Right cardiac atrium (tissue), 5 donors: ENCODE measurements at regions not wholly inside any gene's neighbourhood (a gene's known extent, or its start where the extent isn't known, plus 50 kb on each side); places are given as distances from the start of the nearest gene placed in this dataset.

Experiments
- ATAC-seq, 2 donors: fragments of 200-7000 bp; cut with Tn5 transposase; one replicate each; pipeline versions ENCODE4 v1.8.0 to v1.9.1; 2020; ENCODE audit warnings: moderate library complexity in 2 of 2, mild to moderate bottlenecking in 1 of 2
- DNase-seq, 3 donors: peaks; one replicate each; pipeline ENCODE4 v3.0.0-alpha.2; 2020
- H3K27ac ChIP-seq: one replicate; pipeline ENCODE4 v1.5.1; 2013; ENCODE audit warnings: mild to moderate bottlenecking, low read length, control low read depth, moderate library complexity
- H3K27me3 ChIP-seq: one replicate; pipeline ENCODE4 v1.6.1; 2013; ENCODE audit not compliant: control insufficient read depth, insufficient read depth
- H3K4me1 ChIP-seq: one replicate; pipeline ENCODE4 v1.6.1; 2013; ENCODE audit warnings: low read length; ENCODE audit not compliant: control insufficient read depth, insufficient read depth
- H3K4me3 ChIP-seq: one replicate; pipeline ENCODE4 v1.5.1; 2013; ENCODE audit warnings: low read length, control low read depth
- H3K9me3 ChIP-seq: one replicate; pipeline ENCODE4 v1.6.1; 2013; ENCODE audit warnings: low read length; ENCODE audit not compliant: control insufficient read depth
- WGBS: extraction: QIAGEN DNeasy Blood & Tissue Kit; methylation state at CpG from one replicate; pipeline ENCODE4 v1.1.7; 2013; 5-methylcytosine and 5-hydroxymethylcytosine counted together
- intact Hi-C, 4 donors: fragments of 100-400 bp; cut with DNase I; formaldehyde crosslinking; loops; one replicate each; pipeline versions ENCODE4 v1.11.0 to v1.14.0; 2022 to 2023
- donor health status: healthy with polysubstance abuse.
- donor health status: DM: no; HTN: yes; CAD: no.
- donor health status: DM: no; HTN: no; CAD: no.
- donor health status: DM: no; HTN: yes; CAD: no; lungs with severe emphysema.
- donor health status: DM: yes; HTN: yes; CAD: no.

GRCh38 chr5:125214080-125214479 lies 467.6 kb upstream of the ZNF608 start:
- 82% methylated on average over 3 of the region's 3 CpGs for WGBS
- intact Hi-C loops = no loop called here
- H3K4me1 ChIP-seq = peaks cover 2% of the 10 kb centered on the region
- H3K27me3 ChIP-seq = no peaks in the 10 kb centered on the region
- H3K4me3 ChIP-seq = no peak overlapping the region
- H3K9me3 ChIP-seq = no peaks in the 10 kb centered on the region
- ATAC-seq (no peak), DNase-seq (no peak)
- H3K27ac ChIP-seq = no peak overlapping the region

GRCh38 chr5:125215593-125215992 lies 469.2 kb upstream of the ZNF608 start:
- Histone ChIP-seq H3K4me3 (no peak overlapping the region), H3K4me1 (no peaks in the 10 kb centered on the region), H3K27me3 (no peaks in the 10 kb centered on the region), H3K9me3 (no peaks in the 10 kb centered on the region), H3K27ac (no peak overlapping the region)
- no peak for DNase-seq
- 100% methylated on average over 1 of the region's 1 CpG for WGBS
- ATAC-seq = no peak
- intact Hi-C loops = no loop called here

GRCh38 chr5:125219710-125220109 lies 473.3 kb upstream of the ZNF608 start:
- Histone ChIP-seq H3K4me1 (no peaks in the 10 kb centered on the region), H3K9me3 (no peaks in the 10 kb centered on the region), H3K27ac (no peak overlapping the region), H3K4me3 (no peak overlapping the region), H3K27me3 (no peaks in the 10 kb centered on the region)
- intact Hi-C loops = no loop called here
- no peak for DNase-seq
- no peak for ATAC-seq

GRCh38 chr5:125220284-125220683 lies 473.8 kb upstream of the ZNF608 start:
- intact Hi-C loops = no loop called here
- WGBS = 96% methylated on average over 1 of the region's 1 CpG
- no peak for DNase-seq
- Histone ChIP-seq H3K27me3 (no peaks in the 10 kb centered on the region), H3K27ac (no peak overlapping the region), H3K9me3 (no peaks in the 10 kb centered on the region), H3K4me3 (no peak overlapping the region), H3K4me1 (no peaks in the 10 kb centered on the region)
- no peak for ATAC-seq

GRCh38 chr5:125222597-125223240 lies 476.3 kb upstream of the ZNF608 start:
- ATAC-seq (peak in 1 of 2 donors; percentile 82), DNase-seq (peak in 1 of 3 donors; percentile 22)
- Histone ChIP-seq H3K4me3 (no peak overlapping the region), H3K27ac (no peak overlapping the region), H3K27me3 (no peaks in the 10 kb centered on the region), H3K4me1 (no peaks in the 10 kb centered on the region), H3K9me3 (no peaks in the 10 kb centered on the region)
- intact Hi-C loops = no loop called here
- 57% methylated on average over 7 of the region's 7 CpGs for WGBS

GRCh38 chr5:125225424-125225823 lies 479.0 kb upstream of the ZNF608 start:
- H3K4me3 ChIP-seq = no peak overlapping the region
- H3K4me1 ChIP-seq = no peaks in the 10 kb centered on the region
- H3K9me3 ChIP-seq = no peaks in the 10 kb centered on the region
- no peaks in the 10 kb centered on the region for H3K27me3 ChIP-seq
- H3K27ac ChIP-seq = no peak overlapping the region
- 44% methylated on average over 2 of the region's 2 CpGs for WGBS
- ATAC-seq (no peak), DNase-seq (peak in 1 of 3 donors; percentile 9)
- intact Hi-C loops = no loop called here

- H3K4me3 ChIP-seq = no peak overlapping the region
- no peaks in the 10 kb centered on the region for H3K4me1 ChIP-seq
- H3K9me3 ChIP-seq = no peaks in the 10 kb centered on the region
- H3K27ac ChIP-seq = no peak overlapping the region
- DNase-seq (peak in 1 of 3 donors; percentile 14), ATAC-seq (no peak)
- no peaks in the 10 kb centered on the region for H3K27me3 ChIP-seq
- WGBS = 94% methylated on average over 4 of the region's 4 CpGs
- intact Hi-C loops = no loop called here
Observed at GRCh38 chr5:125226825-125227224, 480.4 kb upstream of the ZNF608 start.

GRCh38 chr5:125227333-125228095 lies 481.1 kb upstream of the ZNF608 start:
- WGBS = 76% methylated on average over 7 of the region's 7 CpGs

GRCh38 chr5:125228363-125229070 lies 482.1 kb upstream of the ZNF608 start:
- Histone ChIP-seq H3K27me3 (no peaks in the 10 kb centered on the region), H3K4me3 (no peak overlapping the region), H3K9me3 (no peaks in the 10 kb centered on the region), H3K4me1 (no peaks in the 10 kb centered on the region), H3K27ac (no peak overlapping the region)
- ATAC-seq (no peak), DNase-seq (no peak)
- WGBS = 63% methylated on average over 4 of the region's 4 CpGs
- intact Hi-C loops = no loop called here

More at GRCh38 chr5:125227333-125228095, 481.1 kb upstream of the ZNF608 start:
- H3K4me1 ChIP-seq = no peaks in the 10 kb centered on the region
- intact Hi-C loops = no loop called here
- H3K27ac ChIP-seq = no peak overlapping the region
- H3K27me3 ChIP-seq = no peaks in the 10 kb centered on the region
- ATAC-seq (no peak), DNase-seq (peak in 1 of 3 donors; percentile 17)
- no peak overlapping the region for H3K4me3 ChIP-seq
- H3K9me3 ChIP-seq = no peaks in the 10 kb centered on the region

- intact Hi-C loops = no loop called here
- H3K27me3 ChIP-seq = no peaks in the 10 kb centered on the region
- 96% methylated on average over 4 of the region's 4 CpGs for whole genome bisulfite sequencing
- no peaks in the 10 kb centered on the region for H3K9me3 ChIP-seq
- no peak overlapping the region for H3K27ac ChIP-seq
- H3K4me1 ChIP-seq = no peaks in the 10 kb centered on the region
- DNase-seq (no peak), ATAC-seq (no peak)
- no peak overlapping the region for H3K4me3 ChIP-seq
Observed at GRCh38 chr5:125229556-125229955, 483.1 kb upstream of the ZNF608 start.

- peak in 1 of 2 donors; percentile 62 for ATAC-seq
- DNase-seq = no peak
- H3K4me3 ChIP-seq = no peak overlapping the region
- 55% methylated on average over 3 of the region's 3 CpGs for WGBS
- no peaks in the 10 kb centered on the region for H3K9me3 ChIP-seq
- no peaks in the 10 kb centered on the region for H3K27me3 ChIP-seq
- no peak overlapping the region for H3K27ac ChIP-seq
- H3K4me1 ChIP-seq = peaks cover 4% of the 10 kb centered on the region
- intact Hi-C loops = no loop called here
Observed at GRCh38 chr5:125232779-125233230, 486.4 kb upstream of the ZNF608 start.
